ENCODE measurements at regions not wholly inside any gene's neighbourhood (a gene's known extent, or its start where the extent isn't known, plus 50 kb on each side); places are given as distances from the start of the nearest gene placed in this dataset.

- TF ChIP-seq CTCF (IDR thresholded peaks at IDR 0.05; ENCODE audit: insufficient read depth, low read length) (no peak), GABPA (IDR thresholded peaks at IDR 0.05; ENCODE audit: low read depth) (no peak), SPI1 (IDR thresholded peaks at IDR 0.05; ENCODE audit: borderline replicate concordance, low read depth) (no peak), REST (IDR thresholded peaks at IDR 0.05; ENCODE audit: insufficient replicate concordance, low read depth) (no peak), POLR2AphosphoS5 (IDR thresholded peaks at IDR 0.05; ENCODE audit: low read depth) (no peak)
- H3K4me3 ChIP-seq (replicated peaks; ENCODE audit: insufficient read depth, low read length), result no peak overlapping the region
- no peak for DNase-seq (ENCODE audit: low read depth in 1 of 2, low spot score in 1 of 2)
- H3K27ac ChIP-seq (replicated peaks), result no peak overlapping the region
- no peaks in the 10 kb centered on the region for H3K27me3 ChIP-seq (ENCODE audit: insufficient read depth, poor library complexity, severe bottlenecking)
Observed at GRCh38 chr3:88385090-88385489, 235.3 kb downstream of the C3orf38 start.

GRCh38 chr3:88398581-88398980 lies 248.8 kb downstream of the C3orf38 start:
- Histone ChIP-seq H3K27ac (replicated peaks) (no peak overlapping the region), H3K4me3 (replicated peaks; ENCODE audit: insufficient read depth, low read length) (no peak overlapping the region), H3K27me3 (ENCODE audit: insufficient read depth, poor library complexity, severe bottlenecking) (no peaks in the 10 kb centered on the region)
- DNase-seq (ENCODE audit: low read depth in 1 of 2, low spot score in 1 of 2), result no peak
- TF ChIP-seq REST (IDR thresholded peaks at IDR 0.05; ENCODE audit: insufficient replicate concordance, low read depth) (no peak), POLR2AphosphoS5 (IDR thresholded peaks at IDR 0.05; ENCODE audit: low read depth) (no peak), GABPA (IDR thresholded peaks at IDR 0.05; ENCODE audit: low read depth) (no peak), CTCF (IDR thresholded peaks at IDR 0.05; ENCODE audit: insufficient read depth, low read length) (no peak), SPI1 (IDR thresholded peaks at IDR 0.05; ENCODE audit: borderline replicate concordance, low read depth) (no peak)

- H3K27me3 ChIP-seq (ENCODE audit: insufficient read depth, poor library complexity, severe bottlenecking), result no peaks in the 10 kb centered on the region
- H3K27ac ChIP-seq (replicated peaks), result no peak overlapping the region
- no peak overlapping the region for H3K4me3 ChIP-seq (replicated peaks; ENCODE audit: insufficient read depth, low read length)
- DNase-seq (ENCODE audit: low read depth in 1 of 2, low spot score in 1 of 2), result no peak
- TF ChIP-seq CTCF (IDR thresholded peaks at IDR 0.05; ENCODE audit: insufficient read depth, low read length), result no peak
- TF ChIP-seq GABPA (IDR thresholded peaks at IDR 0.05; ENCODE audit: low read depth), result no peak
- no peak for TF ChIP-seq SPI1 (IDR thresholded peaks at IDR 0.05; ENCODE audit: borderline replicate concordance, low read depth)
- no peak for TF ChIP-seq POLR2AphosphoS5 (IDR thresholded peaks at IDR 0.05; ENCODE audit: low read depth)
- TF ChIP-seq REST (IDR thresholded peaks at IDR 0.05; ENCODE audit: insufficient replicate concordance, low read depth), result no peak
Observed at GRCh38 chr3:88403319-88403718, 253.6 kb downstream of the C3orf38 start.
